GM13977 (cell line): ENCODE measurements at regions not wholly inside any gene's neighbourhood (a gene's known extent, or its start where the extent isn't known, plus 50 kb on each side); places are given as distances from the start of the nearest gene placed in this dataset.

Source experiments
- DNase-seq: peaks from one replicate; pipeline ENCODE4 v3.0.0; 2012; ENCODE audit warnings: low spot score
- CTCF ChIP-seq: IDR thresholded peaks from 2 replicates; pipeline ENCODE4 v1.5.1; 2012; ENCODE audit warnings: mild to moderate bottlenecking, control low read depth; ENCODE audit not compliant: insufficient read depth; ENCODE audit errors: extremely low read depth, missing control alignments
- in situ Hi-C: fragments of 300-500 bp; cut with MboI; formaldehyde crosslinking; loops from one replicate; pipeline ENCODE4 v1.12.0; 2022; ENCODE audit warnings: low sequenced_read_pairs, low pct_unique_long_range_greater_than_20kb, mixed read lengths, inconsistent platforms; ENCODE audit not compliant: unreplicated experiment

GRCh38 chr10:121655254-121656144, 57.3 kb upstream of the FGFR2 start:
- no peak for DNase-seq
- no peak for TF ChIP-seq CTCF
- in situ Hi-C loops: no loop called here

- no peak for TF ChIP-seq CTCF
- DNase-seq: no peak
- in situ Hi-C loops: no loop called here
Measured at GRCh38 chr10:121654021-121654545, 55.8 kb upstream of the FGFR2 start.

GRCh38 chr10:121653608-121654007, 55.4 kb upstream of the FGFR2 start:
- DNase-seq: no peak
- no peak for TF ChIP-seq CTCF
- in situ Hi-C loops: no loop called here

- no peak for TF ChIP-seq CTCF
- in situ Hi-C loops: no loop called here
- DNase-seq: no peak
Measured at GRCh38 chr10:121648493-121648892, 50.2 kb upstream of the FGFR2 start.

- no peak for TF ChIP-seq CTCF
Measured at GRCh38 chr10:121648059-121648458, 49.8 kb upstream of the FGFR2 start.

More at GRCh38 chr10:121648059-121648458, 49.8 kb upstream of the FGFR2 start:
- in situ Hi-C loops: no loop called here
- DNase-seq: no peak
